ENCODE measurements at regions not wholly inside any gene's neighbourhood (a gene's known extent, or its start where the extent isn't known, plus 50 kb on each side); places are given as distances from the start of the nearest gene placed in this dataset.

DNA sequence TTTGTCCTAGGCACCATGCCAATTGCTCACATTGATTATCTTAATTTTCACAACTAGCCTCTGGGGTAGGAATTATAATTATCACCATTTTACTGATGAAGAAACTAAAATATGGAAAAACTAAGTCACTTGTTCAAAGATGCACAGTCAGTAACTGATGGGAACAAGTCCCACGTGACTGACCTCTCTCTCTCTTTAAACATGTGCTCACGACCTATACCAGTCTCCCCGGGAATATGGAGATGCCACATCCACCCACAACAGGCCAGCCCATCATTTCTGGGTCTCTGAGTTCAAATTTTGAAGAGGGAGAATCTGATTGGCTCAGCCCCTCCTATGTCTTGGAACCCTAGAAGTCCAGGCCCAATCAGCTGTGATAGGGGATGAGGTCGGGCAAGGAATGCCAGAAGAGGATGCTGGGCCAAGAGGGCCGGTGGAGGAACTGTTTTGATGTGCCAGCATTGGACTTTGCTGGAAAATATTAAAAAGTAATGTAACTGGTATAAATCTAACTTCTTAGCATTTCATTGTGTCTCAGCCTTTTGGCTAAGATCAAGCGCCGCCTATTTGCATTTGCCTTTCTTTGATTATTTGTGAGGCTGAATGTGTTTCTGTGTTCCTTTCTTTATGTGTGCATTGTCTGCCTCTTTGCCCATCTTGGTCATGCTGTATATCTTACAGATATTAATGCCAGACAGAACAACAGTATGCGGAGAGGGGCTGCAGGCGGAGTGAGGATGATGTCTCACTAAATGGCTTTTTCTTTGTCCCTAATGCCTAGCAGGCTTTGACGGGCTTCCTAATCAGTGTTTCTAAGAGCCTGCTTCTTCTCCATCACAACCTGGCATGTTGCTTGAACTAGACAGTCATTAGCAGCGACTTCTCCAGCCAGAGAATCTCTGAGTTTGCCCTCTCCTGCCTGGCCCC, 126.6 kb downstream of the VEGFA start:
- no peak overlapping the region for H2AFZ ChIP-seq (ENCODE audit: low read length)
- DNase-seq (ENCODE audit: insufficient read length, low spot score, missing footprints): no peak
- H3K4me1 ChIP-seq (ENCODE audit: insufficient read depth, low read length): peaks cover 3% of the 10 kb centered on the region
- H3K27ac ChIP-seq (ENCODE audit: low read depth, low read length): no peak overlapping the region
- TF ChIP-seq, protein P1, sequence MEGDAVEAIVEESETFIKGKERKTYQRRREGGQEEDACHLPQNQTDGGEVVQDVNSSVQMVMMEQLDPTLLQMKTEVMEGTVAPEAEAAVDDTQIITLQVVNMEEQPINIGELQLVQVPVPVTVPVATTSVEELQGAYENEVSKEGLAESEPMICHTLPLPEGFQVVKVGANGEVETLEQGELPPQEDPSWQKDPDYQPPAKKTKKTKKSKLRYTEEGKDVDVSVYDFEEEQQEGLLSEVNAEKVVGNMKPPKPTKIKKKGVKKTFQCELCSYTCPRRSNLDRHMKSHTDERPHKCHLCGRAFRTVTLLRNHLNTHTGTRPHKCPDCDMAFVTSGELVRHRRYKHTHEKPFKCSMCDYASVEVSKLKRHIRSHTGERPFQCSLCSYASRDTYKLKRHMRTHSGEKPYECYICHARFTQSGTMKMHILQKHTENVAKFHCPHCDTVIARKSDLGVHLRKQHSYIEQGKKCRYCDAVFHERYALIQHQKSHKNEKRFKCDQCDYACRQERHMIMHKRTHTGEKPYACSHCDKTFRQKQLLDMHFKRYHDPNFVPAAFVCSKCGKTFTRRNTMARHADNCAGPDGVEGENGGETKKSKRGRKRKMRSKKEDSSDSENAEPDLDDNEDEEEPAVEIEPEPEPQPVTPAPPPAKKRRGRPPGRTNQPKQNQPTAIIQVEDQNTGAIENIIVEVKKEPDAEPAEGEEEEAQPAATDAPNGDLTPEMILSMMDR (IDR thresholded peaks at IDR 0.05; ENCODE audit: extremely low read depth, low read depth, low read length): no peak
- H4K20me1 ChIP-seq (ENCODE audit: insufficient read depth, low read length): no peaks in the 10 kb centered on the region
- H3K27me3 ChIP-seq (ENCODE audit: insufficient read depth, low read length): no peaks in the 10 kb centered on the region
- H3K9me3 ChIP-seq (ENCODE audit: low read depth, low read length): peaks cover 3% of the 10 kb centered on the region
- H3K4me2 ChIP-seq (ENCODE audit: insufficient read depth, low read length): no peak overlapping the region
- H3K79me2 ChIP-seq (ENCODE audit: insufficient read depth, low read length): no peaks in the 10 kb centered on the region
- H3K4me3 ChIP-seq (ENCODE audit: insufficient read depth, low read length): no peak overlapping the region
- no peaks in the 10 kb centered on the region for H3K36me3 ChIP-seq (ENCODE audit: insufficient read depth, low read length)

DNA sequence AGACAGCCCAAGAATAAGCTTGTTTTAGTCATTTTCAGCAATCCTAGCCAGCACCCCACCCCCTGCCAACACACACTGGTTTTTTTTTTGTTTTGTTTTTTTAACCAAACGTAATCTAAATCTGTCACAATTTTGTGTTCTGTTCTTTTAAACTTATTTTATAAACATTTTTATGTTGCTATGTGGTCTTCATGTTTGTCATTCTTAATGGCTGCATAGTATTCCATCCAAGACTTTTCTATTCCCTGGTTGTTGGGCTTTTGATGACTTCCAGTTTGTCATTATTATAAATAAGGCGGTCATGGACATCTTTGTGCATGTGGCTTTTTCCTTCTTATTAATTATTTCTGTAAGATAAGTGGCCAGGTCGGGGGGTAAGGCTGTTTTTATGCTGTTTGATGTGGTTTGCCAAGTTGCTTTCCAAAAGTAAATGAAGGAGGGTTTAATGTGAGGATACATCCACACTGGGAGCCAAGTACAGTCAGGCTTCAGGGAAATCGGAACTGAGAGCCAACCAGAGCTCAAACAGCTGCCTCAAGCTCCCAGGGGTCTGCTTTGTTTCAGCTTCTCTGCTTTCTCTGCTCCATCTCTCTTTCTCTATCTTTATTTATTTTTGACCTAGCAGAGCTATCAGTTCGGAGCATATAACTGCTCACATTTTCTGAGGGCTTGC, 125.8 kb downstream of the VEGFA start:
- Histone ChIP-seq H2AFZ (ENCODE audit: low read length) (no peak overlapping the region), H3K27me3 (ENCODE audit: insufficient read depth, low read length) (no peaks in the 10 kb centered on the region), H3K79me2 (ENCODE audit: insufficient read depth, low read length) (no peaks in the 10 kb centered on the region), H3K4me1 (ENCODE audit: insufficient read depth, low read length) (peaks cover 3% of the 10 kb centered on the region), H3K4me2 (ENCODE audit: insufficient read depth, low read length) (no peak overlapping the region), H3K4me3 (ENCODE audit: insufficient read depth, low read length) (no peak overlapping the region), H3K9me3 (ENCODE audit: low read depth, low read length) (peaks cover 3% of the 10 kb centered on the region), H3K36me3 (ENCODE audit: insufficient read depth, low read length) (no peaks in the 10 kb centered on the region), H3K27ac (ENCODE audit: low read depth, low read length) (no peak overlapping the region), H4K20me1 (ENCODE audit: insufficient read depth, low read length) (no peaks in the 10 kb centered on the region)
- DNase-seq (ENCODE audit: insufficient read length, low spot score, missing footprints): no peak
- TF ChIP-seq, protein P1 (IDR thresholded peaks at IDR 0.05; ENCODE audit: extremely low read depth, low read depth, low read length): no peak

DNA sequence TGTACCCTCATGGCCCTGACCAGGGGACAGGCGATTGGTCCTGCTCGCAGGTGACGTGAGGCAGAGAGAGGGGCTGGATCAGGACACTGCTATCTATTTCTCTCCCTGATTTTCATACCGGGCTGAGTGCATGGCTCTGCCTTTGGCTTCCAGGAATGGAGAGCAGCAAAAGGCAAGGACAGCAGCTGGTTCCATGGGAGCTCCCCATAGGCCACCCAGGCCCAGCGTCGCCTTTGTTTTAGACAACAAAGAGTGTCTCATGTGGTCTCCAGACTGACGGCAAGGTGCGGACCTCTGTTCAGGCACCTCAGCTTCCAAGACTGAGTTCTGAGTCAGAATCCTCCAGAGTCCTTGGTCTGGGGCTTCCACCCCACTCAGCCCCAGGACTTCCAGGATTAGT, 123.1 kb downstream of the VEGFA start:
- no peak overlapping the region for H3K4me3 ChIP-seq (ENCODE audit: insufficient read depth, low read length)
- DNase-seq (ENCODE audit: insufficient read length, low spot score, missing footprints): no peak
- TF ChIP-seq, protein P1 (IDR thresholded peaks at IDR 0.05; ENCODE audit: extremely low read depth, low read depth, low read length): no peak
- no peak overlapping the region for H3K4me2 ChIP-seq (ENCODE audit: insufficient read depth, low read length)
- H3K4me1 ChIP-seq (ENCODE audit: insufficient read depth, low read length): peaks cover 3% of the 10 kb centered on the region
- H3K27ac ChIP-seq (ENCODE audit: low read depth, low read length): no peak overlapping the region
- no peaks in the 10 kb centered on the region for H3K9me3 ChIP-seq (ENCODE audit: low read depth, low read length)
- no peaks in the 10 kb centered on the region for H3K36me3 ChIP-seq (ENCODE audit: insufficient read depth, low read length)
- no peaks in the 10 kb centered on the region for H3K79me2 ChIP-seq (ENCODE audit: insufficient read depth, low read length)
- no peak overlapping the region for H2AFZ ChIP-seq (ENCODE audit: low read length)
- no peaks in the 10 kb centered on the region for H3K27me3 ChIP-seq (ENCODE audit: insufficient read depth, low read length)
- no peaks in the 10 kb centered on the region for H4K20me1 ChIP-seq (ENCODE audit: insufficient read depth, low read length)

All from osteoblast (primary cell).